ENCODE measurements at regions not wholly inside any gene's neighbourhood (a gene's known extent, or its start where the extent isn't known, plus 50 kb on each side); places are given as distances from the start of the nearest gene placed in this dataset.

DNA sequence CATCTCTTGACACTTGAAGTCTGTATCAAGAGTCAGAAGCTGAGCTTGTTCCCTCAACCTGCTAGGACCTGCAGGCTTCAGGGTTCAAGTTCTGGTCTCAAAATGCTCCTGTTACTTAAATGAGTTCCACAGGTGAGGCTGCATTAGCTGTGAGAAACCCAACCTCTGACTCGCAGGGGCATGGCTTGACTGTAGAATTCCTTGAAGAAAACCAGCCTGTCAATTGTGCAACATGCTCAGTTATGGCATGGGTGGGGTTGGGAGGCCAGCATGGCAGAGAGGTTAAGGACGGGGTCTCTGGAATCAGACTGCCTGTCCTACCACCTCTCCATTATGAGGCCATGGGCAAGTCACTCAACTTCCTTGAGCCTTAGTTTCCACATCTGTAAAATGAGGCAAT is 235.8 kb downstream of the EN1 start:
- H3K4me3 ChIP-seq (ENCODE audit: low read length) = no peak overlapping the region
- no peak for TF ChIP-seq CTCF (conservative IDR thresholded peaks at IDR 0.05; ENCODE audit: low read length)
- DNase-seq (ENCODE audit: low read depth) = no peak

- no peak for DNase-seq (ENCODE audit: low read depth)
- no peak overlapping the region for H3K4me3 ChIP-seq (ENCODE audit: low read length)
- TF ChIP-seq CTCF (conservative IDR thresholded peaks at IDR 0.05; ENCODE audit: low read length) = no peak
These were observed 238.3 kb downstream of the EN1 start for GRCh38 chr2:118609138-118609537.

DNA sequence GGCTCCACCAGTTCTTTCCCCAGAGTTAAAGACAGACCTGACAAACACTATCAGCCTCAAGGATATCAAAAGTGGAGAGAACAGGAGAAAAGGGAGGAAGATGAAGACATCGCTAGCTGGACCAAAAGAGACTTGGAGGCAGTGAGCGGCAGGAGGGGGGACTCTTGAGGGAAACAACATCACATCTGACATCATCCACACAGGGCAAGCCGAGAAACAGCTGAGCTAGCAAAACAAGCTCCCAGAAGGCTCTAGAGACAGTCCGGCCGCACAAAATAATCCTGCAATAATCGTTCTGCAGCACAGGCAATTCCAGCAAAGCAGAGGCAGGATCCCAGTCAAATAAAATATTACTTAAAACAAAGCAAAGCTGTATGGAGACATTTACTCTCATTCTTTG is 239.8 kb downstream of the EN1 start:
- DNase-seq (ENCODE audit: low read depth) = no peak
- TF ChIP-seq CTCF (conservative IDR thresholded peaks at IDR 0.05; ENCODE audit: low read length) = no peak
- H3K4me3 ChIP-seq (ENCODE audit: low read length) = no peak overlapping the region

DNA sequence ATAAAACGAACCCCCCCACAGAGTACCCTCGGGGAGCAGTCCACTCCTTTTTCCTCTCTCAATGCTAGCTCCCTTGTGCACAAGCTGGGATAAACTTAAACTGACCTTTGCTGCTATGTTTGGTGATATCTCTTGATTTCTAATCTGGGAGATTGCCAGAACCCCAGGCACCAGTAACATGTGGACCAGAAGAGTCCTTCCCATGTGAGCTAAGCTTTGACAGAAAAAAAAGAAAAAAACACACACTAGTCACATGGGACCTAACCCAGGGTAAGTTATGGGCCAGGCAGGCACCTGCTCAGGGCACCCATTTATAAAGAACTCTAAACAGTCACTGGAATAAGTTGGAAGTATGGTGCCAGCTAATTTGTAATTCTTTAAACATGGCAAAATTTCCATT is 242.6 kb downstream of the EN1 start:
- DNase-seq (ENCODE audit: low read depth) = no peak
- H3K4me3 ChIP-seq (ENCODE audit: low read length) = no peak overlapping the region
- TF ChIP-seq CTCF (conservative IDR thresholded peaks at IDR 0.05; ENCODE audit: low read length) = no peak

- no peak for DNase-seq (ENCODE audit: low read depth)
- no peak overlapping the region for H3K4me3 ChIP-seq (ENCODE audit: low read length)
- TF ChIP-seq CTCF (conservative IDR thresholded peaks at IDR 0.05; ENCODE audit: low read length) = no peak
These were observed 243.1 kb downstream of the EN1 start for GRCh38 chr2:118604371-118604770.

DNA sequence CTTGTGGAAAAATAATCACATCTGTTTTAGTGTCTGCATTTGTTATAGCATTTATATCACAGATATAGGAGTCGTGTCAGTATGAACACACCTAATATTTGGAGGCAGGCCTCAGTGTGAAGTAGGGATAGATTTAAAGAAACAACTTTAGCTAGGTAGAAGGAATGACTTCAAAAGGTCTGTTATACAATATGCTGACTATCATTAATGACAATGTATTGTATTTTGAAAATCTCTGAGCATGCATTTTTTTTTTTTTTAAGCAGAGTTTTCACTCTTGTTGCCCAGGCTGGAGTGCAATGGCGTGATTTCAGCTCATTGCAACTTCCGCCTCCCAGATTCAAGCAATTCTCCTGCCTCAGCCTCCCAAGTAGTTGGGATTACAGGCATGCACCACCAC is 248.3 kb downstream of the EN1 start:
- no peak for DNase-seq (ENCODE audit: low read depth)
- TF ChIP-seq CTCF (conservative IDR thresholded peaks at IDR 0.05; ENCODE audit: low read length) = no peak
- no peak overlapping the region for H3K4me3 ChIP-seq (ENCODE audit: low read length)

- DNase-seq (ENCODE audit: low read depth) = peak; percentile 42
- no peak for TF ChIP-seq CTCF (conservative IDR thresholded peaks at IDR 0.05; ENCODE audit: low read length)
These were observed 250.8 kb downstream of the EN1 start for GRCh38 chr2:118596620-118597019.

More at GRCh38 chr2:118596620-118597019, 250.8 kb downstream of the EN1 start:
- H3K4me3 ChIP-seq (ENCODE audit: low read length) = no peak overlapping the region
